K562 (cell line): ENCODE measurements at regions not wholly inside any gene's neighbourhood (a gene's known extent, or its start where the extent isn't known, plus 50 kb on each side); places are given as distances from the start of the nearest gene placed in this dataset.

Experiments
- ATAC-seq: fragments of 200-7000 bp; cut with Tn5 transposase; 3 replicates; pipeline ENCODE4 v1.9.1; 2020; ENCODE audit warnings: moderate library complexity
- BruUV-seq: library from RNA; stranded (reverse); fragments of 400-500 nt; replicated peaks from 2 replicates; lab custom pipeline; 2021; lab: Mats Ljungman, UMichigan
- CTCF ChIA-PET: fragments of 300-600 bp; formaldehyde crosslinking; extraction: SDS; loops from one replicate; lab custom pipeline; 2021; ENCODE audit warnings: low intra/inter-chr PET ratio; lab: Yijun Ruan, JAX
- POLR2A ChIA-PET: fragments of 300-600, 350-650 bp; sonication (Branson Sonifier 250); formaldehyde crosslinking; extraction: SDS; loops from one replicate; lab custom pipeline; 2021; ENCODE audit warnings: antibody characterized with exemption, inconsistent platforms; lab: Yijun Ruan, JAX
- DNase-seq, 4 experiments: peaks; one replicate each; pipeline versions ENCODE4 v3.0.0 to v3.0.0-alpha.2; 2011 to 2018; ENCODE audit warnings: low spot score in 3 of 4, mixed read lengths in 3 of 4; ENCODE audit errors: extremely low read depth in 1 of 4
- FAIRE-seq: peaks from 2 replicates; lab custom pipeline; 2011; peaks lifted over from hg19 to GRCh38; lab: Jason Lieb, UNC
- H2AFZ ChIP-seq: 2 replicates; pipeline ENCODE4 v1.6.0; 2011; ENCODE audit warnings: low read depth, low read length, control low read depth, inconsistent platforms
- H3K27ac ChIP-seq: fragments of 200-600 bp; 3 replicates; pipeline ENCODE4 v1.8.0; 2011; ENCODE audit warnings: low read depth, mild to moderate bottlenecking, control low read depth, inconsistent platforms, low read length, moderate library complexity, mixed read lengths; ENCODE audit errors: extremely low read depth
- H3K27me3 ChIP-seq, 2 experiments: fragments of 300-600 bp in 1 of 2; 2 replicates in 1 of 2; 3 replicates in 1 of 2; pipeline versions ENCODE4 v1.6.0 to v1.8.0; 2011; ENCODE audit warnings: inconsistent platforms in 2 of 2, low read length in 2 of 2, mild to moderate bottlenecking in 1 of 2, mixed read lengths in 1 of 2, moderate library complexity in 1 of 2; ENCODE audit not compliant: control insufficient read depth in 2 of 2, insufficient read depth in 2 of 2
- H3K36me3 ChIP-seq: fragments of 300-600 bp; 3 replicates; pipeline ENCODE4 v1.8.0; 2011; ENCODE audit warnings: mild to moderate bottlenecking, low read length, inconsistent platforms; ENCODE audit not compliant: control insufficient read depth, insufficient read depth
- H3K4me1 ChIP-seq, 2 experiments: fragments of 200-600 bp in 1 of 2; replicated peaks in 1 of 2; 2 replicates in 1 of 2; 3 replicates in 1 of 2; pipeline versions ENCODE4 v1.5.1 to v1.8.0; 2011; ENCODE audit warnings: inconsistent platforms in 2 of 2, low read length in 2 of 2, mild to moderate bottlenecking in 1 of 2, mixed read lengths in 1 of 2, moderate library complexity in 1 of 2; ENCODE audit not compliant: control insufficient read depth in 2 of 2, insufficient read depth in 2 of 2
- H3K4me2 ChIP-seq: 2 replicates; pipeline ENCODE4 v1.6.1; 2011; ENCODE audit warnings: low read length, control low read depth, inconsistent platforms, mixed read lengths; ENCODE audit not compliant: insufficient read depth
- H3K4me3 ChIP-seq: fragments of 200-600 bp; sonication (generic), shearing (Covaris generic); 2 replicates; pipeline ENCODE4 v1.5.1; 2016; ENCODE audit warnings: control low read depth, inconsistent platforms
- H3K79me2 ChIP-seq: fragments of 200-600 bp; 3 replicates; pipeline ENCODE4 v1.8.0; 2011; ENCODE audit warnings: low read length, inconsistent platforms; ENCODE audit not compliant: control insufficient read depth, insufficient read depth
- H3K9ac ChIP-seq, 2 experiments: 2 replicates each; pipeline versions ENCODE4 v1.6.0 to v1.6.1; 2011; ENCODE audit warnings: low read depth in 2 of 2, low read length in 2 of 2, control low read depth in 1 of 2, inconsistent platforms in 1 of 2, mild to moderate bottlenecking in 1 of 2, mixed read lengths in 1 of 2; ENCODE audit not compliant: insufficient read depth in 1 of 2
- H3K9me1 ChIP-seq: one replicate; pipeline ENCODE4 v1.6.0; 2011; ENCODE audit warnings: inconsistent platforms, mild to moderate bottlenecking, low read length, moderate library complexity; ENCODE audit not compliant: control insufficient read depth, insufficient read depth
- H3K9me3 ChIP-seq: replicated peaks from 2 replicates; pipeline ENCODE4 v1.5.1; 2011; ENCODE audit warnings: low read depth, low read length, inconsistent platforms; ENCODE audit not compliant: control insufficient read depth, insufficient read depth
- H4K20me1 ChIP-seq: replicated peaks from 2 replicates; pipeline ENCODE4 v1.6.1; 2011; ENCODE audit warnings: low read length, inconsistent platforms, mixed read lengths; ENCODE audit not compliant: control insufficient read depth, insufficient read depth
- CEBPB ChIP-seq: fragments of 450-650 bp; IDR thresholded peaks from 2 replicates; pipeline ENCODE4 v1.6.1; 2016; ENCODE audit warnings: missing genetic modification characterization, missing compliant biosample characterization
- CREB1 ChIP-seq, 2 experiments: sonication (generic) in 1 of 2; formaldehyde crosslinking in 1 of 2; IDR thresholded peaks; 2 replicates each; pipeline versions ENCODE4 v1.6.1 to v1.8.0; 2012 to 2022; ENCODE audit warnings: inconsistent platforms in 1 of 2, mild to moderate bottlenecking in 1 of 2, missing genetic modification reagents in 1 of 2, moderate library complexity in 1 of 2
- DEAF1 ChIP-seq: fragments of 450-650 bp; formaldehyde crosslinking; IDR thresholded peaks from 2 replicates; pipeline ENCODE4 v1.4.0; 2020; ENCODE audit warnings: mild to moderate bottlenecking, moderate library complexity
- ERF ChIP-seq: fragments of 450-650 bp; formaldehyde crosslinking; IDR thresholded peaks from 2 replicates; pipeline ENCODE4 v1.4.0; 2020; ENCODE audit warnings: mild to moderate bottlenecking, mixed read lengths
- GTF2A2 ChIP-seq: IDR thresholded peaks from 2 replicates; pipeline ENCODE4 v1.6.1; 2016; ENCODE audit warnings: mild to moderate bottlenecking, missing genetic modification characterization, missing compliant biosample characterization
- NR2C2 ChIP-seq, 2 experiments: fragments of 200-800 bp in 1 of 2; sonication (Bioruptor generic) in 1 of 2; sonication (generic) in 1 of 2; formaldehyde crosslinking in 1 of 2; IDR thresholded peaks; 2 replicates each; pipeline versions ENCODE4 v1.6.1 to v1.8.0; 2016 to 2022; ENCODE audit warnings: mild to moderate bottlenecking in 1 of 2, missing compliant biosample characterization in 1 of 2, missing genetic modification characterization in 1 of 2, missing genetic modification reagents in 1 of 2
- PHF20 ChIP-seq: fragments of 450-650 bp; IDR thresholded peaks from 2 replicates; pipeline ENCODE4 v1.6.1; 2018; ENCODE audit not compliant: partially characterized antibody
- SMAD2 ChIP-seq: fragments of 150-350 bp; IDR thresholded peaks from 2 replicates; pipeline ENCODE4 v1.6.1; 2014; ENCODE audit warnings: low read depth, mild to moderate bottlenecking, low read length
- SOX6 ChIP-seq: fragments of 450-650 bp; IDR thresholded peaks from 2 replicates; pipeline ENCODE4 v1.6.1; 2014; ENCODE audit warnings: mild to moderate bottlenecking
- WHSC1 ChIP-seq: IDR thresholded peaks from one replicate; pipeline ENCODE4 v1.6.1; 2012; ENCODE audit warnings: low read length, control low read depth, inconsistent platforms
- ZBTB33 ChIP-seq: sonication (generic); formaldehyde crosslinking; IDR thresholded peaks from 2 replicates; pipeline ENCODE4 v1.8.1; 2023; ENCODE audit warnings: mild to moderate bottlenecking, missing genetic modification reagents
- ZHX1 ChIP-seq: fragments of 150-350 bp; conservative IDR thresholded peaks from 2 replicates; pipeline ENCODE4 v1.6.1; 2014; ENCODE audit warnings: low read length
- ZMIZ1 ChIP-seq, 2 experiments: fragments of 150-350 bp in 1 of 2; IDR thresholded peaks; 2 replicates each; pipeline ENCODE4 v1.6.1; 2012 to 2016; ENCODE audit warnings: low read depth in 2 of 2, low read length in 2 of 2, mild to moderate bottlenecking in 1 of 2, moderate library complexity in 1 of 2
- ZNF282 ChIP-seq: sonication (generic); formaldehyde crosslinking; IDR thresholded peaks from 2 replicates; pipeline ENCODE4 v1.8.1; 2023; ENCODE audit warnings: missing genetic modification reagents
- WGBS: fragments of 100-300 bp; shearing (Covaris generic); methylation state at CpG from one replicate; pipeline ENCODE4 v1.1.6; 2016; ENCODE audit warnings: low coverage, mixed read lengths; ENCODE audit not compliant: insufficient coverage; ENCODE audit errors: missing lambda C conversion rate; 5-methylcytosine and 5-hydroxymethylcytosine counted together
- in situ Hi-C: fragments of 300-500 bp; cut with MboI; formaldehyde crosslinking; loops from 4 replicates; pipeline ENCODE4 v1.15.0; 2018; ENCODE audit warnings: inconsistent platforms, mixed read lengths
- intact Hi-C: fragments of 100-400 bp; cut with micrococcal nuclease; formaldehyde crosslinking; loops from 2 replicates; pipeline ENCODE4 v1.14.2; 2022

GRCh38 chr14:28398506-28398905 is 368.1 kb upstream of the FOXG1 start:
- POLR2A ChIA-PET: no interaction called here
- H3K9ac ChIP-seq: no peak overlapping the region
- intact Hi-C loops: no loop called here
- TF ChIP-seq ZMIZ1 (IDR thresholded peaks at IDR 0.05; ENCODE audit: low read depth in 2 of 2, low read length in 2 of 2) (no peak), DEAF1 (CRISPR knock-in tag) (no peak), GTF2A2 (tag) (no peak), SMAD2 (no peak), ZNF282 (CRISPR knock-in tag) (no peak), PHF20 (no peak), WHSC1 (no peak), SOX6 (no peak), ZHX1 (no peak), CEBPB (no peak), CREB1 (IDR thresholded peaks at IDR 0.05) (no peak), CREB1 (CRISPR knock-in tag; IDR thresholded peaks at IDR 0.05) (no peak), ZBTB33 (no peak), ERF (no peak), NR2C2 (CRISPR knock-in tag; IDR thresholded peaks at IDR 0.05) (no peak), NR2C2 (tag; IDR thresholded peaks at IDR 0.05) (no peak)

More at GRCh38 chr14:28398506-28398905, 368.1 kb upstream of the FOXG1 start:
- no peak for FAIRE-seq
- 0% methylated on average over 1 of the region's 2 CpGs for WGBS
- Histone ChIP-seq H3K9me1 (no peaks in the 10 kb centered on the region), H3K4me2 (no peak overlapping the region), H3K36me3 (no peaks in the 10 kb centered on the region), H3K27ac (no peak overlapping the region), H3K9me3 (no peaks in the 10 kb centered on the region), H2AFZ (no peak overlapping the region), H3K4me3 (no peak overlapping the region), H4K20me1 (no peaks in the 10 kb centered on the region), H3K4me1 (no peaks in the 10 kb centered on the region), H3K79me2 (no peaks in the 10 kb centered on the region), H3K27me3 (no peaks in the 10 kb centered on the region)
- DNase-seq: no peak
- CTCF ChIA-PET: no interaction called here
- in situ Hi-C loops: no loop called here
- BruUV-seq: no TSS peak
- ATAC-seq: no peak
